Lung (tissue), 11 donors: ENCODE measurements at regions not wholly inside any gene's neighbourhood (a gene's known extent, or its start where the extent isn't known, plus 50 kb on each side); places are given as distances from the start of the nearest gene placed in this dataset.

ENCODE experiments used
- ATAC-seq: fragments of 200-7000 bp; cut with Tn5 transposase; one replicate; pipeline ENCODE4 v1.9.1; 2020; ENCODE audit warnings: moderate number of reproducible peaks; ENCODE audit not compliant: insufficient read depth, low FRiP score
- DNase-seq, 3 donors: peaks; one replicate each; pipeline ENCODE4 v3.0.0-alpha.2; 2013 to 2017
- H3K27ac ChIP-seq, 2 donors: one replicate each; pipeline ENCODE4 v1.5.1; 2013; ENCODE audit warnings: mild to moderate bottlenecking in 2 of 2, moderate library complexity in 2 of 2, control low read depth in 1 of 2, inconsistent platforms in 1 of 2, low read depth in 1 of 2, low read length in 1 of 2
- H3K27me3 ChIP-seq, 3 donors: one replicate each; pipeline ENCODE4 v1.5.1; 2013; ENCODE audit warnings: low read length in 2 of 3; ENCODE audit not compliant: control insufficient read depth in 3 of 3, insufficient read depth in 3 of 3
- H3K36me3 ChIP-seq, 4 donors: one replicate each; pipeline ENCODE4 v1.5.1; 2013; ENCODE audit warnings: low read length in 4 of 4, mild to moderate bottlenecking in 1 of 4, moderate library complexity in 1 of 4; ENCODE audit not compliant: control insufficient read depth in 4 of 4, insufficient read depth in 4 of 4
- H3K4me1 ChIP-seq, 5 donors: one replicate each; pipeline ENCODE4 v1.5.1; 2013; ENCODE audit warnings: low read length in 5 of 5, mild to moderate bottlenecking in 2 of 5, moderate library complexity in 1 of 5; ENCODE audit not compliant: control insufficient read depth in 5 of 5, insufficient read depth in 5 of 5
- H3K4me3 ChIP-seq: one replicate; pipeline ENCODE4 v1.5.1; 2013; ENCODE audit warnings: mild to moderate bottlenecking, control low read depth, moderate library complexity
- H3K9ac ChIP-seq, 2 donors: one replicate each; pipeline ENCODE4 v1.5.1; 2013; ENCODE audit warnings: low read length in 2 of 2, control low read depth in 1 of 2; ENCODE audit not compliant: insufficient read depth in 1 of 2
- H3K9me3 ChIP-seq, 4 donors: one replicate each; pipeline ENCODE4 v1.5.1; 2013; ENCODE audit warnings: low read length in 3 of 4, mild to moderate bottlenecking in 1 of 4, moderate library complexity in 1 of 4; ENCODE audit not compliant: control insufficient read depth in 4 of 4, insufficient read depth in 3 of 4
- CTCF ChIP-seq: IDR thresholded peaks from 2 replicates; pipeline ENCODE4 v1.5.1; 2012; ENCODE audit warnings: mild to moderate bottlenecking; ENCODE audit errors: control extremely low read depth, extremely low read depth
- WGBS, 2 donors: extraction: QIAGEN DNeasy Blood & Tissue Kit; methylation state at CpG; one replicate each; pipeline ENCODE4 v1.1.7; 2013; 5-methylcytosine and 5-hydroxymethylcytosine counted together
- donor health status: control.
- donor health status: control.
- donor health status: Bipolar disorder and iron deficiency.
- donor health status: healthy.
- donor health status: DM: yes; HTN: yes; CAD: no.

- Histone ChIP-seq H3K4me3 (no peak overlapping the region), H3K27ac (no peak overlapping the region), H3K9me3 (no peaks in the 10 kb centered on the region), H3K36me3 (no peaks in the 10 kb centered on the region), H3K9ac (no peak overlapping the region), H3K27me3 (no peaks in the 10 kb centered on the region), H3K4me1 (no peaks in the 10 kb centered on the region)
- TF ChIP-seq CTCF: no peak
- 75 to 77% methylated on average over 2 of the region's 2 CpGs for WGBS, 2 donors
- no peak for ATAC-seq
- no peak for DNase-seq
Measured at GRCh38 chr18:71403501-71403900, 1114.7 kb downstream of the SOCS6 start.

DNA sequence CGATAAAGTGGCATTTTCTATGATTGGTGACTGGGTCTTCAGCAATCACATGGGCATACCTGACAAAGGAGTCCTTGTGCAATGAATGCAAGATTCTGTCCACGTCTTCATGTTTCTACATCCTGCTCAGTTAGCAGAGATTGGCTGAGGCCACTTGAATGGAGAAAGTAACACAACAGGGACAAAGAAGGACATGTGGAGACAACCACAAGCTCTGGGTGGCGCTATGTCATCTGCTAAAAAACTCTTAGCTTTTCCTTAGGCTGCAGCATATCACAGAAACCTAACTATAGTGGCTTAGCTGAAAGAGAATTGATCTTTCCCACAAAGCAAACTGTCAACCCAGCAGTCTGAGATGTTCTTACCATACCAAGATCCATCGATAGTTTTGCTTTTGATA is 1109.7 kb downstream of the SOCS6 start:
- no peak for TF ChIP-seq CTCF
- ATAC-seq (no peak), DNase-seq (peak; percentile 51 to 84 (median 80))
- H3K36me3 ChIP-seq: no peaks in the 10 kb centered on the region
- H3K9me3 ChIP-seq: no peaks in the 10 kb centered on the region
- WGBS, 2 donors: 48 to 66% methylated on average over 4 of the region's 4 CpGs
- no peak overlapping the region for H3K9ac ChIP-seq
- H3K27me3 ChIP-seq: no peaks in the 10 kb centered on the region
- H3K4me1 ChIP-seq: peaks cover 0 to 4% (median 0%) of the 10 kb centered on the region in 5 donors
- H3K27ac ChIP-seq: no peak overlapping the region
- no peak overlapping the region for H3K4me3 ChIP-seq

- 94 to 95% methylated on average over 3 of the region's 3 CpGs for WGBS, 2 donors
- Histone ChIP-seq H3K4me3 (no peak overlapping the region), H3K9ac (no peak overlapping the region), H3K9me3 (no peaks in the 10 kb centered on the region), H3K27me3 (no peaks in the 10 kb centered on the region), H3K36me3 (no peaks in the 10 kb centered on the region), H3K4me1 (no peaks in the 10 kb centered on the region), H3K27ac (no peak overlapping the region)
- ATAC-seq (no peak), DNase-seq (no peak)
- no peak for TF ChIP-seq CTCF
Measured at GRCh38 chr18:71388148-71388547, 1099.3 kb downstream of the SOCS6 start.

DNA sequence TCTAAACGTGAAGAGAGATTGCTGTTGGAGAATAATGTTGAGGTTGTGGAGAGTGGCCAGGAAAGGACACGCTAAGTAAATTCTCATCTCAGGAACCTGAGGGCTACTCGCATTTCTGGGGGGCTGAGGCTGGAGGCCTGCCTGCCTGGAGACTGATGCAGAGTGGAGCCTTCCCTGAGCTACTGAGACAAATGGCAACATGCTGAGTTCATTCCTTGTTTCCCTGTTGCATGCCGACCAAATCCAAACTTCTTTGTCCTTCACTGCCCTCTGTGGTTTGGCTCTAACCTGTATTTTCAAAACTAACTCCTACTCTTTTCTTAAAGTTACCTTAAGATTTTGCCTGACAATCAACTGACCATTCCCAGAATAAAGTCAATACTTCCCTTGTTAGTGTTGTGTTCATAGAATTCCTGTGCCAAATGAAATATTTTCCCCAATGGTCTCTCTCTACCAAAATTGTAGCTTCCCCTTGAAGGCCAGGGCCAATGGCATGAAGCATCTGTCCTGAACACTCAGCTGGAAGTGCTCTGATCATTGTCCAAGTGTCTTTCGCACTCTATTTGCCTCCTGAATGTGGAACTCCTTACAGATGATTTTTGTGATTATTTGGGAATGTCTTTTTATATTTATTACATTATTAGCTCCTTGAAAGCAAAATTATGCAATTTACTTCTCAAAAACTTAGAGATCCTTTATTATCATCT is 1085.6 kb downstream of the SOCS6 start:
- Histone ChIP-seq H3K36me3 (no peaks in the 10 kb centered on the region), H3K9ac (no peak overlapping the region), H3K27ac (no peak overlapping the region), H3K4me1 (peaks cover 0 to 11% (median 5%) of the 10 kb centered on the region in 5 donors), H3K4me3 (no peak overlapping the region), H3K27me3 (no peaks in the 10 kb centered on the region), H3K9me3 (no peaks in the 10 kb centered on the region)
- WGBS, 2 donors: 56 to 59% methylated on average over 5 of the region's 5 CpGs
- no peak for TF ChIP-seq CTCF
- DNase-seq: peak; percentile 25 to 65 (median 57)
- ATAC-seq: no peak
